B cell (primary cell): ENCODE measurements at regions not wholly inside any gene's neighbourhood (a gene's known extent, or its start where the extent isn't known, plus 50 kb on each side); places are given as distances from the start of the nearest gene placed in this dataset.

Source experiments
- EZH2 ChIP-seq: IDR thresholded peaks from 2 replicates; pipeline ENCODE4 v1.6.1; 2012; ENCODE audit warnings: borderline replicate concordance, low read depth, mild to moderate bottlenecking, moderate library complexity, low read length; ENCODE audit not compliant: insufficient read depth, poor library complexity, severe bottlenecking
- TF ChIP-seq, protein P1 (sequence below): fragments of 200-600 bp; IDR thresholded peaks from one replicate; pipeline ENCODE4 v1.8.0; 2022; ENCODE audit warnings: antibody characterized with exemption, mild to moderate bottlenecking

DNA sequence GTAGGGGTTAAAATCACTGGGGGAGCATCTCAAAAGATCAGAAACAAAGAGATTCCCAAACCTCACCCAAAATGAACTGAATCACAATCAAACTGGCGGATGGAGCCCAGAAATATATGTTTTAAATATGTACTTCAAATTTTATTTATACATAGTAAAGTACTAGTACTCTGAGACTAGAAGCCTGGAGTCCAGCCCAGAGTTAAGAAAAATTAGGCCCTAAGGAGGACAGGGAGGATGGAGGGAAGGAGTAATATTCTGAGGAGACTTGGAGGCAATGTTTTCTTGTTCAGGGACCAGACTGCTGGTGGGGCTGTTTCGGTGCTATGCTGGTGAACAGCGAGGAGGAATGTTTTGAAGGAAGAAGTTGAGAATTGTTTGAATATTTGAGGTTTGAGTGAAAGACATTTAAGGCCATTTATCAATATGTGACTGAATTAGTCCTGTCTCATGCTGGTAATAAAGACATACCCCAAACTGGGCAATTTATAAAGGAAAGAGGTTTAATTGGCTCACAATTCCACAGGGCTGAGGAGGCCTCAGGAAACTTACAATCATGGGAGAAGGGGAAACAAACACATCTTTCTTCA, 552.4 kb upstream of the DAB2 start:
- TF ChIP-seq, protein P1, sequence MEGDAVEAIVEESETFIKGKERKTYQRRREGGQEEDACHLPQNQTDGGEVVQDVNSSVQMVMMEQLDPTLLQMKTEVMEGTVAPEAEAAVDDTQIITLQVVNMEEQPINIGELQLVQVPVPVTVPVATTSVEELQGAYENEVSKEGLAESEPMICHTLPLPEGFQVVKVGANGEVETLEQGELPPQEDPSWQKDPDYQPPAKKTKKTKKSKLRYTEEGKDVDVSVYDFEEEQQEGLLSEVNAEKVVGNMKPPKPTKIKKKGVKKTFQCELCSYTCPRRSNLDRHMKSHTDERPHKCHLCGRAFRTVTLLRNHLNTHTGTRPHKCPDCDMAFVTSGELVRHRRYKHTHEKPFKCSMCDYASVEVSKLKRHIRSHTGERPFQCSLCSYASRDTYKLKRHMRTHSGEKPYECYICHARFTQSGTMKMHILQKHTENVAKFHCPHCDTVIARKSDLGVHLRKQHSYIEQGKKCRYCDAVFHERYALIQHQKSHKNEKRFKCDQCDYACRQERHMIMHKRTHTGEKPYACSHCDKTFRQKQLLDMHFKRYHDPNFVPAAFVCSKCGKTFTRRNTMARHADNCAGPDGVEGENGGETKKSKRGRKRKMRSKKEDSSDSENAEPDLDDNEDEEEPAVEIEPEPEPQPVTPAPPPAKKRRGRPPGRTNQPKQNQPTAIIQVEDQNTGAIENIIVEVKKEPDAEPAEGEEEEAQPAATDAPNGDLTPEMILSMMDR: no peak
- TF ChIP-seq EZH2: no peak
